HEK293 (cell line): ENCODE measurements at regions not wholly inside any gene's neighbourhood (a gene's known extent, or its start where the extent isn't known, plus 50 kb on each side); places are given as distances from the start of the nearest gene placed in this dataset.

Experiments used
- CTCF ChIA-PET: fragments of 350-600 bp; formaldehyde crosslinking; extraction: SDS; loops from one replicate; lab custom pipeline; 2021; ENCODE audit warnings: antibody characterized with exemption; lab: Yijun Ruan, JAX
- POLR2A ChIA-PET: fragments of 300-600 bp; formaldehyde crosslinking; extraction: SDS; loops from one replicate; lab custom pipeline; 2020; ENCODE audit warnings: antibody characterized with exemption, inconsistent platforms; lab: Yijun Ruan, JAX
- H3K27ac ChIP-seq: fragments of 200-500 bp; sonication (Bioruptor generic); 2 replicates; pipeline ENCODE4 v1.5.1; 2014; ENCODE audit warnings: low read depth, low read length, control low read depth, inconsistent platforms; ENCODE audit errors: extremely low read depth
- H3K36me3 ChIP-seq, 2 experiments: fragments of 200-500 bp in 1 of 2; sonication (Bioruptor generic) in 1 of 2; 1 replicate in 1 of 2; 2 replicates in 1 of 2; pipeline ENCODE4 v1.5.1; 2014 to 2017; ENCODE audit warnings: inconsistent platforms in 2 of 2, low read length in 2 of 2; ENCODE audit not compliant: control insufficient read depth in 2 of 2, insufficient read depth in 1 of 2
- H3K4me1 ChIP-seq: fragments of 200-500 bp; sonication (Bioruptor generic); 2 replicates; pipeline ENCODE4 v1.5.1; 2014; ENCODE audit warnings: mild to moderate bottlenecking, low read length, inconsistent platforms; ENCODE audit not compliant: control insufficient read depth, insufficient read depth
- H3K4me3 ChIP-seq: 2 replicates; pipeline ENCODE4 v1.5.1; 2011; ENCODE audit warnings: low read depth, mild to moderate bottlenecking, control low read depth, low read length, moderate library complexity
- H3K9me3 ChIP-seq: fragments of 200-500 bp; sonication (Bioruptor generic); 2 replicates; pipeline ENCODE4 v1.5.1; 2014; ENCODE audit warnings: low read depth, low read length, inconsistent platforms; ENCODE audit not compliant: control insufficient read depth, insufficient read depth
- AEBP2 ChIP-seq: fragments of 450-650 bp; formaldehyde crosslinking; IDR thresholded peaks from 2 replicates; pipeline ENCODE4 v1.5.1; 2016; ENCODE audit warnings: missing biosample characterization, missing genetic modification characterization, borderline replicate concordance
- GLI2 ChIP-seq: fragments of 450-650 bp; formaldehyde crosslinking; IDR thresholded peaks from 2 replicates; pipeline ENCODE4; 2017; ENCODE audit warnings: missing biosample characterization, missing genetic modification characterization, low read depth, borderline replicate concordance
- KLF8 ChIP-seq: fragments of 450-650 bp; formaldehyde crosslinking; IDR thresholded peaks from 2 replicates; pipeline ENCODE4 v1.5.1; 2016; ENCODE audit warnings: missing biosample characterization, missing genetic modification characterization
- SP2 ChIP-seq: fragments of 450-650 bp; formaldehyde crosslinking; IDR thresholded peaks from 2 replicates; pipeline ENCODE4 v1.5.1; 2016; ENCODE audit warnings: missing biosample characterization, missing genetic modification characterization
- ZBTB17 ChIP-seq: fragments of 450-650 bp; formaldehyde crosslinking; IDR thresholded peaks from 2 replicates; pipeline ENCODE4 v1.5.1; 2016; ENCODE audit warnings: missing biosample characterization, missing genetic modification characterization
- ZBTB20 ChIP-seq: fragments of 450-650 bp; formaldehyde crosslinking; IDR thresholded peaks from 2 replicates; pipeline ENCODE4 v1.5.1; 2016; ENCODE audit warnings: missing biosample characterization, missing genetic modification characterization
- ZFHX2 ChIP-seq: fragments of 450-650 bp; formaldehyde crosslinking; conservative IDR thresholded peaks from 2 replicates; pipeline ENCODE4 v1.5.1; 2016; ENCODE audit warnings: missing biosample characterization, missing genetic modification characterization
- ZFP69B ChIP-seq: fragments of 450-650 bp; formaldehyde crosslinking; IDR thresholded peaks from 2 replicates; pipeline ENCODE4 v1.5.1; 2016; ENCODE audit warnings: missing biosample characterization, missing genetic modification characterization
- ZNF138 ChIP-seq: fragments of 450-650 bp; formaldehyde crosslinking; IDR thresholded peaks from 2 replicates; pipeline ENCODE4 v1.5.1; 2016; ENCODE audit warnings: missing biosample characterization, missing genetic modification characterization, borderline replicate concordance
- ZNF248 ChIP-seq: fragments of 450-650 bp; formaldehyde crosslinking; IDR thresholded peaks from 2 replicates; pipeline ENCODE4 v1.5.1; 2017; ENCODE audit warnings: missing biosample characterization, missing genetic modification characterization
- ZNF324 ChIP-seq: fragments of 450-650 bp; formaldehyde crosslinking; IDR thresholded peaks from 2 replicates; pipeline ENCODE4 v1.5.1; 2016; ENCODE audit warnings: missing biosample characterization, missing genetic modification characterization
- ZNF510 ChIP-seq: fragments of 450-650 bp; formaldehyde crosslinking; IDR thresholded peaks from 2 replicates; pipeline ENCODE4 v1.5.1; 2018; ENCODE audit warnings: mild to moderate bottlenecking, missing genetic modification characterization, missing biosample characterization; ENCODE audit not compliant: insufficient replicate concordance
- ZNF521 ChIP-seq: fragments of 450-650 bp; formaldehyde crosslinking; IDR thresholded peaks from 2 replicates; pipeline ENCODE4 v1.5.1; 2017; ENCODE audit warnings: missing biosample characterization, mild to moderate bottlenecking, missing genetic modification characterization
- ZNF600 ChIP-seq: fragments of 450-650 bp; formaldehyde crosslinking; IDR thresholded peaks from 2 replicates; pipeline ENCODE4 v1.5.1; 2016; ENCODE audit warnings: missing biosample characterization, missing genetic modification characterization
- ZNF623 ChIP-seq: fragments of 450-650 bp; formaldehyde crosslinking; IDR thresholded peaks from 2 replicates; pipeline ENCODE4 v1.5.1; 2016; ENCODE audit warnings: missing biosample characterization, missing genetic modification characterization
- ZNF670 ChIP-seq: fragments of 450-650 bp; formaldehyde crosslinking; IDR thresholded peaks from 2 replicates; pipeline ENCODE4 v1.5.1; 2016; ENCODE audit warnings: missing biosample characterization, missing genetic modification characterization, low read depth
- ZNF791 ChIP-seq: fragments of 450-650 bp; formaldehyde crosslinking; IDR thresholded peaks from 2 replicates; pipeline ENCODE4 v1.5.1; 2016; ENCODE audit warnings: missing biosample characterization, missing genetic modification characterization
- ZNF792 ChIP-seq: fragments of 450-650 bp; formaldehyde crosslinking; IDR thresholded peaks from 2 replicates; pipeline ENCODE4 v1.5.1; 2016; ENCODE audit warnings: missing biosample characterization, missing genetic modification characterization
- ZSCAN5A ChIP-seq: fragments of 450-650 bp; formaldehyde crosslinking; IDR thresholded peaks from 2 replicates; pipeline ENCODE4 v1.5.1; 2016; ENCODE audit warnings: missing biosample characterization, missing genetic modification characterization
- TF ChIP-seq, protein P1 (sequence below): fragments of 450-650 bp; formaldehyde crosslinking; IDR thresholded peaks from 2 replicates; pipeline ENCODE4 v1.5.1; 2016; ENCODE audit warnings: missing biosample characterization, missing genetic modification characterization
- TF ChIP-seq, protein P2 (sequence below): fragments of 450-650 bp; formaldehyde crosslinking; IDR thresholded peaks from 2 replicates; pipeline ENCODE4 v1.5.1; 2016; ENCODE audit warnings: missing biosample characterization, missing genetic modification characterization, borderline replicate concordance
- TF ChIP-seq, protein P3 (sequence below): fragments of 450-650 bp; formaldehyde crosslinking; IDR thresholded peaks from 2 replicates; pipeline ENCODE4 v1.5.1; 2017; ENCODE audit warnings: missing biosample characterization, missing genetic modification characterization
- TF ChIP-seq, protein P4 (sequence below): fragments of 450-650 bp; formaldehyde crosslinking; IDR thresholded peaks from 2 replicates; pipeline ENCODE4 v1.5.1; 2016; ENCODE audit warnings: missing biosample characterization, missing genetic modification characterization

DNA sequence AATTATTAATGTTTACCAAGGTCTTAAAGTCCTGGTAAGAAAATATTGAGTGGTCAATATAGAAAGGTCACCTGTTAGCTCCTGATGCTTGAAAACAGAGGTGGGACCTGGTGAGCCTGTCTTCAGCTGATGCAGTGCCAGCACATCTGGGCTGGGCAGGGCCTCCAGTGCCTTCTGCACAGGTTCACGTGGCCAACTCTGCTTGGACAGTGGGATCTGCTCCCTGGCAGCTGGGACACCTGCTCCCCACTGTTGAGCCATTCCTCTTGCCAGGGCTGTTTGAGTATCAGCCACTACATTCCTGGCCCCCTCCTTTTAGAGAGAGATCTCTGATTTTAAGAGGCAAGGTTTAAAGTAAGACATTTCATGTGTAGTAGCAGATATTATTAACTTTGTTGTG lies 135.0 kb downstream of the TM9SF2 start:
- Histone ChIP-seq H3K4me3 (no peak overlapping the region), H3K27ac (no peak overlapping the region), H3K36me3 (no peaks in the 10 kb centered on the region), H3K4me1 (0 out of 2 replicates have a peak, but pooled peaks cover 2% of the 10 kb centered on the region), H3K9me3 (no peaks in the 10 kb centered on the region)
- ChIA-PET POLR2A (no interaction called here), CTCF (no interaction called here)
- TF ChIP-seq ZNF670 (no peak), ZNF510 (tag by site-specific recombination) (no peak), ZNF791 (tag by site-specific recombination) (no peak), ZFHX2 (tag by site-specific recombination) (no peak), ZFP69B (no peak), ZBTB20 (tag by site-specific recombination) (no peak), SP2 (tag by site-specific recombination) (no peak), ZSCAN5A (tag by site-specific recombination) (no peak), ZNF623 (tag by site-specific recombination) (no peak), AEBP2 (no peak)
- TF ChIP-seq, protein P1, sequence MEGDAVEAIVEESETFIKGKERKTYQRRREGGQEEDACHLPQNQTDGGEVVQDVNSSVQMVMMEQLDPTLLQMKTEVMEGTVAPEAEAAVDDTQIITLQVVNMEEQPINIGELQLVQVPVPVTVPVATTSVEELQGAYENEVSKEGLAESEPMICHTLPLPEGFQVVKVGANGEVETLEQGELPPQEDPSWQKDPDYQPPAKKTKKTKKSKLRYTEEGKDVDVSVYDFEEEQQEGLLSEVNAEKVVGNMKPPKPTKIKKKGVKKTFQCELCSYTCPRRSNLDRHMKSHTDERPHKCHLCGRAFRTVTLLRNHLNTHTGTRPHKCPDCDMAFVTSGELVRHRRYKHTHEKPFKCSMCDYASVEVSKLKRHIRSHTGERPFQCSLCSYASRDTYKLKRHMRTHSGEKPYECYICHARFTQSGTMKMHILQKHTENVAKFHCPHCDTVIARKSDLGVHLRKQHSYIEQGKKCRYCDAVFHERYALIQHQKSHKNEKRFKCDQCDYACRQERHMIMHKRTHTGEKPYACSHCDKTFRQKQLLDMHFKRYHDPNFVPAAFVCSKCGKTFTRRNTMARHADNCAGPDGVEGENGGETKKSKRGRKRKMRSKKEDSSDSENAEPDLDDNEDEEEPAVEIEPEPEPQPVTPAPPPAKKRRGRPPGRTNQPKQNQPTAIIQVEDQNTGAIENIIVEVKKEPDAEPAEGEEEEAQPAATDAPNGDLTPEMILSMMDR (tag by site-specific recombination): no peak
- TF ChIP-seq, protein P2, sequence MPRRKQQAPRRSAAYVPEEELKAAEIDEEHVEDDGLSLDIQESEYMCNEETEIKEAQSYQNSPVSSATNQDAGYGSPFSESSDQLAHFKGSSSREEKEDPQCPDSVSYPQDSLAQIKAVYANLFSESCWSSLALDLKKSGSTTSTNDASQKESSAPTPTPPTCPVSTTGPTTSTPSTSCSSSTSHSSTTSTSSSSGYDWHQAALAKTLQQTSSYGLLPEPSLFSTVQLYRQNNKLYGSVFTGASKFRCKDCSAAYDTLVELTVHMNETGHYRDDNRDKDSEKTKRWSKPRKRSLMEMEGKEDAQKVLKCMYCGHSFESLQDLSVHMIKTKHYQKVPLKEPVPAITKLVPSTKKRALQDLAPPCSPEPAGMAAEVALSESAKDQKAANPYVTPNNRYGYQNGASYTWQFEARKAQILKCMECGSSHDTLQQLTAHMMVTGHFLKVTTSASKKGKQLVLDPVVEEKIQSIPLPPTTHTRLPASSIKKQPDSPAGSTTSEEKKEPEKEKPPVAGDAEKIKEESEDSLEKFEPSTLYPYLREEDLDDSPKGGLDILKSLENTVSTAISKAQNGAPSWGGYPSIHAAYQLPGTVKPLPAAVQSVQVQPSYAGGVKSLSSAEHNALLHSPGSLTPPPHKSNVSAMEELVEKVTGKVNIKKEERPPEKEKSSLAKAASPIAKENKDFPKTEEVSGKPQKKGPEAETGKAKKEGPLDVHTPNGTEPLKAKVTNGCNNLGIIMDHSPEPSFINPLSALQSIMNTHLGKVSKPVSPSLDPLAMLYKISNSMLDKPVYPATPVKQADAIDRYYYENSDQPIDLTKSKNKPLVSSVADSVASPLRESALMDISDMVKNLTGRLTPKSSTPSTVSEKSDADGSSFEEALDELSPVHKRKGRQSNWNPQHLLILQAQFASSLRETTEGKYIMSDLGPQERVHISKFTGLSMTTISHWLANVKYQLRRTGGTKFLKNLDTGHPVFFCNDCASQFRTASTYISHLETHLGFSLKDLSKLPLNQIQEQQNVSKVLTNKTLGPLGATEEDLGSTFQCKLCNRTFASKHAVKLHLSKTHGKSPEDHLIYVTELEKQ (tag by site-specific recombination): no peak

DNA sequence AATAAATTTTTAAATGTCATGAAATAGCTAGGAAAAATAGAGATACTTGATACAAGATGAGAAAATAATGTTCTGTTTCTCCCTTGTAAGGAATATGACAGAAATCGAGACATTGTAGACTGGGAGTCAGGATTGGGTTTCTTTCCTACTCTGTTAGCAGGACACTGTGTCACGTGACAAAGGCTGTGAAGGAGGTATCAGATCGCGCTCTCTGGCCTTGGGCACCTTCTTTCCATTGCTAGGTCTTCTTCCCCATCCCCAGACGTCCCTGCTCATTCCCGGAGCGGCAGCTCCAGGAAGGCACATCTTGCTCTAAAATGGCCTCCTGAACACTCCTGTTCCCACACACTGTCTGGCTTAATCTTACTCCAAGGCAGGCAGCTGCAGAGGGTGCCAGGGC lies 133.4 kb downstream of the TM9SF2 start:
- no peaks in the 10 kb centered on the region for H3K9me3 ChIP-seq
- no peaks in the 10 kb centered on the region for H3K36me3 ChIP-seq
- H3K4me1 ChIP-seq: no peaks in the 10 kb centered on the region
- CTCF ChIA-PET: interaction anchor here (0.6 kb wide), 1 partner anchor 174 kb away, joined by 3 read pairs; no protein-coding TSS in a partner anchor
- H3K27ac ChIP-seq: no peak overlapping the region
- no peak overlapping the region for H3K4me3 ChIP-seq
- POLR2A ChIA-PET: no interaction called here
- no peak for TF ChIP-seq ZNF324 (tag by site-specific recombination)
- no peak for TF ChIP-seq KLF8 (tag by site-specific recombination)
- no peak for TF ChIP-seq GLI2 (tag by site-specific recombination)
- TF ChIP-seq ZBTB17 (tag by site-specific recombination): 0 out of 2 replicates have a peak, but pooled peaks have one; percentile 17
- TF ChIP-seq ZNF138 (tag by site-specific recombination): no peak
- TF ChIP-seq, protein P3, sequence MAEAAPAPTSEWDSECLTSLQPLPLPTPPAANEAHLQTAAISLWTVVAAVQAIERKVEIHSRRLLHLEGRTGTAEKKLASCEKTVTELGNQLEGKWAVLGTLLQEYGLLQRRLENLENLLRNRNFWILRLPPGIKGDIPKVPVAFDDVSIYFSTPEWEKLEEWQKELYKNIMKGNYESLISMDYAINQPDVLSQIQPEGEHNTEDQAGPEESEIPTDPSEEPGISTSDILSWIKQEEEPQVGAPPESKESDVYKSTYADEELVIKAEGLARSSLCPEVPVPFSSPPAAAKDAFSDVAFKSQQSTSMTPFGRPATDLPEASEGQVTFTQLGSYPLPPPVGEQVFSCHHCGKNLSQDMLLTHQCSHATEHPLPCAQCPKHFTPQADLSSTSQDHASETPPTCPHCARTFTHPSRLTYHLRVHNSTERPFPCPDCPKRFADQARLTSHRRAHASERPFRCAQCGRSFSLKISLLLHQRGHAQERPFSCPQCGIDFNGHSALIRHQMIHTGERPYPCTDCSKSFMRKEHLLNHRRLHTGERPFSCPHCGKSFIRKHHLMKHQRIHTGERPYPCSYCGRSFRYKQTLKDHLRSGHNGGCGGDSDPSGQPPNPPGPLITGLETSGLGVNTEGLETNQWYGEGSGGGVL (tag by site-specific recombination): no peak
- no peak for TF ChIP-seq ZNF521
- TF ChIP-seq, protein P4, sequence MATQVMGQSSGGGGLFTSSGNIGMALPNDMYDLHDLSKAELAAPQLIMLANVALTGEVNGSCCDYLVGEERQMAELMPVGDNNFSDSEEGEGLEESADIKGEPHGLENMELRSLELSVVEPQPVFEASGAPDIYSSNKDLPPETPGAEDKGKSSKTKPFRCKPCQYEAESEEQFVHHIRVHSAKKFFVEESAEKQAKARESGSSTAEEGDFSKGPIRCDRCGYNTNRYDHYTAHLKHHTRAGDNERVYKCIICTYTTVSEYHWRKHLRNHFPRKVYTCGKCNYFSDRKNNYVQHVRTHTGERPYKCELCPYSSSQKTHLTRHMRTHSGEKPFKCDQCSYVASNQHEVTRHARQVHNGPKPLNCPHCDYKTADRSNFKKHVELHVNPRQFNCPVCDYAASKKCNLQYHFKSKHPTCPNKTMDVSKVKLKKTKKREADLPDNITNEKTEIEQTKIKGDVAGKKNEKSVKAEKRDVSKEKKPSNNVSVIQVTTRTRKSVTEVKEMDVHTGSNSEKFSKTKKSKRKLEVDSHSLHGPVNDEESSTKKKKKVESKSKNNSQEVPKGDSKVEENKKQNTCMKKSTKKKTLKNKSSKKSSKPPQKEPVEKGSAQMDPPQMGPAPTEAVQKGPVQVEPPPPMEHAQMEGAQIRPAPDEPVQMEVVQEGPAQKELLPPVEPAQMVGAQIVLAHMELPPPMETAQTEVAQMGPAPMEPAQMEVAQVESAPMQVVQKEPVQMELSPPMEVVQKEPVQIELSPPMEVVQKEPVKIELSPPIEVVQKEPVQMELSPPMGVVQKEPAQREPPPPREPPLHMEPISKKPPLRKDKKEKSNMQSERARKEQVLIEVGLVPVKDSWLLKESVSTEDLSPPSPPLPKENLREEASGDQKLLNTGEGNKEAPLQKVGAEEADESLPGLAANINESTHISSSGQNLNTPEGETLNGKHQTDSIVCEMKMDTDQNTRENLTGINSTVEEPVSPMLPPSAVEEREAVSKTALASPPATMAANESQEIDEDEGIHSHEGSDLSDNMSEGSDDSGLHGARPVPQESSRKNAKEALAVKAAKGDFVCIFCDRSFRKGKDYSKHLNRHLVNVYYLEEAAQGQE (tag by site-specific recombination): no peak
- TF ChIP-seq ZNF600 (tag by site-specific recombination): peak; percentile 49; the same call in 1 of the 2 replicates
- TF ChIP-seq ZNF248 (tag by site-specific recombination): no peak
- TF ChIP-seq ZNF792 (tag by site-specific recombination): no peak
